ENCODE measurements at regions not wholly inside any gene's neighbourhood (a gene's known extent, or its start where the extent isn't known, plus 50 kb on each side); places are given as distances from the start of the nearest gene placed in this dataset.
"Not testable (repeated sequence)": the region's sequence is repeated elsewhere in the genome, so short reads cannot be mapped to it uniquely, and the experiment has no call there.

GRCh38 chr1:199243423-199244061 is 604.7 kb downstream of the PTPRC start:
- Histone ChIP-seq H3K4me1 (ENCODE audit: insufficient read depth, low read length, severe bottlenecking) (peaks cover 25% of the 10 kb centered on the region), H3K9ac (ENCODE audit: low read length) (peak overlapping the region; percentile 37), H3K27me3 (ENCODE audit: insufficient read depth, low read length) (no peaks in the 10 kb centered on the region), H3K9me2 (ENCODE audit: low read depth, low read length) (no peaks in the 10 kb centered on the region), H3K4me3 (ENCODE audit: low read depth, low read length, poor library complexity, severe bottlenecking) (no peak overlapping the region), H3K36me3 (ENCODE audit: insufficient read depth, low read length) (no peaks in the 10 kb centered on the region), H2AFZ (ENCODE audit: low read length) (0 out of 2 replicates have a peak overlapping the region, but pooled peaks have one; percentile 8), H3K9me3 (ENCODE audit: low read length) (no peaks in the 10 kb centered on the region), H3K79me2 (ENCODE audit: insufficient read depth, low read length) (no peaks in the 10 kb centered on the region), H3K27ac (ENCODE audit: low read depth, low read length, poor library complexity, severe bottlenecking) (peak overlapping the region; percentile 40), H3F3A (ENCODE audit: insufficient read depth, low read length) (no peaks in the 10 kb centered on the region), H3K4me2 (ENCODE audit: low read length) (peak overlapping the region; percentile 49), H4K20me1 (ENCODE audit: insufficient read depth, low read length) (no peaks in the 10 kb centered on the region)
- peak; percentile 94 for TF ChIP-seq CTCF (IDR thresholded peaks at IDR 0.05; ENCODE audit: low read length)
- TF ChIP-seq EZH2 (IDR thresholded peaks at IDR 0.05; ENCODE audit: borderline replicate concordance, low read length): no peak

- Histone ChIP-seq H3K36me3 (ENCODE audit: insufficient read depth, low read length) (no peaks in the 10 kb centered on the region), H2AFZ (ENCODE audit: low read length) (no peak overlapping the region), H3K4me3 (ENCODE audit: low read depth, low read length, poor library complexity, severe bottlenecking) (no peak overlapping the region), H3K4me1 (ENCODE audit: insufficient read depth, low read length, severe bottlenecking) (peaks cover 25% of the 10 kb centered on the region), H3K79me2 (ENCODE audit: insufficient read depth, low read length) (no peaks in the 10 kb centered on the region), H3K9ac (ENCODE audit: low read length) (no peak overlapping the region), H4K20me1 (ENCODE audit: insufficient read depth, low read length) (no peaks in the 10 kb centered on the region), H3K27me3 (ENCODE audit: insufficient read depth, low read length) (no peaks in the 10 kb centered on the region), H3K27ac (ENCODE audit: low read depth, low read length, poor library complexity, severe bottlenecking) (no peak overlapping the region), H3K9me2 (ENCODE audit: low read depth, low read length) (no peaks in the 10 kb centered on the region), H3F3A (ENCODE audit: insufficient read depth, low read length) (no peaks in the 10 kb centered on the region), H3K9me3 (ENCODE audit: low read length) (no peaks in the 10 kb centered on the region), H3K4me2 (ENCODE audit: low read length) (no peak overlapping the region)
- no peak for TF ChIP-seq EZH2 (IDR thresholded peaks at IDR 0.05; ENCODE audit: borderline replicate concordance, low read length)
Measured at GRCh38 chr1:199245946-199246345, 607.1 kb downstream of the PTPRC start.

- Histone ChIP-seq H3K79me2 (ENCODE audit: insufficient read depth, low read length) (no peaks in the 10 kb centered on the region), H3F3A (ENCODE audit: insufficient read depth, low read length) (no peaks in the 10 kb centered on the region), H3K9me2 (ENCODE audit: low read depth, low read length) (no peaks in the 10 kb centered on the region), H2AFZ (ENCODE audit: low read length) (no peak overlapping the region), H3K27me3 (ENCODE audit: insufficient read depth, low read length) (no peaks in the 10 kb centered on the region), H3K9me3 (ENCODE audit: low read length) (no peaks in the 10 kb centered on the region), H3K27ac (ENCODE audit: low read depth, low read length, poor library complexity, severe bottlenecking) (no peak overlapping the region), H3K9ac (ENCODE audit: low read length) (no peak overlapping the region), H3K36me3 (ENCODE audit: insufficient read depth, low read length) (no peaks in the 10 kb centered on the region), H3K4me2 (ENCODE audit: low read length) (no peak overlapping the region), H3K4me1 (ENCODE audit: insufficient read depth, low read length, severe bottlenecking) (peaks cover 24% of the 10 kb centered on the region), H4K20me1 (ENCODE audit: insufficient read depth, low read length) (no peaks in the 10 kb centered on the region), H3K4me3 (ENCODE audit: low read depth, low read length, poor library complexity, severe bottlenecking) (no peak overlapping the region)
- TF ChIP-seq EZH2 (IDR thresholded peaks at IDR 0.05; ENCODE audit: borderline replicate concordance, low read length) (no peak), CTCF (IDR thresholded peaks at IDR 0.05; ENCODE audit: low read length) (no peak)
Measured at GRCh38 chr1:199246716-199247115, 607.9 kb downstream of the PTPRC start.

GRCh38 chr1:199247891-199248290 is 609.1 kb downstream of the PTPRC start:
- H3K4me2 ChIP-seq (ENCODE audit: low read length): no peak overlapping the region
- H3K9ac ChIP-seq (ENCODE audit: low read length): no peak overlapping the region
- no peaks in the 10 kb centered on the region for H3K36me3 ChIP-seq (ENCODE audit: insufficient read depth, low read length)
- TF ChIP-seq EZH2 (IDR thresholded peaks at IDR 0.05; ENCODE audit: borderline replicate concordance, low read length): no peak
- no peak for TF ChIP-seq CTCF (IDR thresholded peaks at IDR 0.05; ENCODE audit: low read length)
- H2AFZ ChIP-seq (ENCODE audit: low read length): no peak overlapping the region
- H3K4me1 ChIP-seq (ENCODE audit: insufficient read depth, low read length, severe bottlenecking): peaks cover 13% of the 10 kb centered on the region
- no peaks in the 10 kb centered on the region for H4K20me1 ChIP-seq (ENCODE audit: insufficient read depth, low read length)
- no peaks in the 10 kb centered on the region for H3K9me2 ChIP-seq (ENCODE audit: low read depth, low read length)
- H3K79me2 ChIP-seq (ENCODE audit: insufficient read depth, low read length): no peaks in the 10 kb centered on the region
- no peaks in the 10 kb centered on the region for H3K9me3 ChIP-seq (ENCODE audit: low read length)
- no peak overlapping the region for H3K27ac ChIP-seq (ENCODE audit: low read depth, low read length, poor library complexity, severe bottlenecking)
- no peaks in the 10 kb centered on the region for H3K27me3 ChIP-seq (ENCODE audit: insufficient read depth, low read length)
- no peak overlapping the region for H3K4me3 ChIP-seq (ENCODE audit: low read depth, low read length, poor library complexity, severe bottlenecking)
- no peaks in the 10 kb centered on the region for H3F3A ChIP-seq (ENCODE audit: insufficient read depth, low read length)

- not testable (repeated sequence) for H3K4me3 ChIP-seq (ENCODE audit: low read depth, low read length, poor library complexity, severe bottlenecking); H3K9ac ChIP-seq (ENCODE audit: low read length); H3K27ac ChIP-seq (ENCODE audit: low read depth, low read length, poor library complexity, severe bottlenecking); H3K4me1 ChIP-seq (ENCODE audit: insufficient read depth, low read length, severe bottlenecking); H4K20me1 ChIP-seq (ENCODE audit: insufficient read depth, low read length); H3F3A ChIP-seq (ENCODE audit: insufficient read depth, low read length); H3K79me2 ChIP-seq (ENCODE audit: insufficient read depth, low read length); H3K4me2 ChIP-seq (ENCODE audit: low read length); H3K27me3 ChIP-seq (ENCODE audit: insufficient read depth, low read length); H2AFZ ChIP-seq (ENCODE audit: low read length); H3K36me3 ChIP-seq (ENCODE audit: insufficient read depth, low read length); H3K9me3 ChIP-seq (ENCODE audit: low read length); H3K9me2 ChIP-seq (ENCODE audit: low read depth, low read length)
Measured at GRCh38 chr1:199254040-199254439, 615.2 kb downstream of the PTPRC start.

Data from OCI-LY1 (cell line).